Ishikawa (cell line): ENCODE measurements at regions not wholly inside any gene's neighbourhood (a gene's known extent, or its start where the extent isn't known, plus 50 kb on each side); places are given as distances from the start of the nearest gene placed in this dataset.

Source experiments
- CEBPB ChIP-seq: IDR thresholded peaks from 2 replicates; pipeline ENCODE4 v1.6.1; 2012
- CREB1 ChIP-seq: IDR thresholded peaks from 2 replicates; pipeline ENCODE4 v1.6.1; 2012; ENCODE audit warnings: low read depth
- EGR1 ChIP-seq: IDR thresholded peaks from 2 replicates; pipeline ENCODE4 v1.6.1; 2012
- EP300 ChIP-seq: IDR thresholded peaks from 2 replicates; pipeline ENCODE4 v1.6.1; 2012; ENCODE audit warnings: borderline replicate concordance
- FOXM1 ChIP-seq: IDR thresholded peaks from 2 replicates; pipeline ENCODE4 v1.6.1; 2012; ENCODE audit warnings: low read depth, borderline replicate concordance
- MAX ChIP-seq: IDR thresholded peaks from 2 replicates; pipeline ENCODE4 v1.6.1; 2012
- NFIC ChIP-seq: IDR thresholded peaks from 2 replicates; pipeline ENCODE4 v1.6.1; 2012
- RAD21 ChIP-seq: IDR thresholded peaks from 2 replicates; pipeline ENCODE4 v1.6.1; 2012; ENCODE audit warnings: low read depth
- REST ChIP-seq: IDR thresholded peaks from 2 replicates; pipeline ENCODE4 v1.6.1; 2012; ENCODE audit warnings: low read depth, mild to moderate bottlenecking
- TAF1 ChIP-seq: IDR thresholded peaks from 2 replicates; pipeline ENCODE4 v1.6.1; 2012; ENCODE audit warnings: low read depth, mild to moderate bottlenecking
- TCF12 ChIP-seq: IDR thresholded peaks from 2 replicates; pipeline ENCODE4 v1.6.1; 2012; ENCODE audit warnings: low read depth
- TEAD4 ChIP-seq: IDR thresholded peaks from 2 replicates; pipeline ENCODE4 v1.6.1; 2012
- USF1 ChIP-seq: IDR thresholded peaks from 2 replicates; pipeline ENCODE4 v1.6.1; 2012
- YY1 ChIP-seq: IDR thresholded peaks from 2 replicates; pipeline ENCODE4 v1.6.1; 2012; ENCODE audit warnings: low read depth
- ZBTB7A ChIP-seq: IDR thresholded peaks from 2 replicates; pipeline ENCODE4 v1.6.1; 2012; ENCODE audit warnings: low read depth

GRCh38 chr7:104956753-104957450 is 57.1 kb upstream of the KMT2E start:
- TF ChIP-seq NFIC (no peak), TAF1 (no peak), FOXM1 (no peak), EGR1 (no peak), TCF12 (no peak), CREB1 (no peak)

GRCh38 chr7:104958371-104958865 is 55.6 kb upstream of the KMT2E start:
- TF ChIP-seq TCF12 = no peak
- TF ChIP-seq USF1 = no peak
- TF ChIP-seq MAX = no peak
- TF ChIP-seq TAF1 = no peak
- no peak for TF ChIP-seq EP300
- TF ChIP-seq CREB1 = no peak
- TF ChIP-seq REST = no peak
- no peak for TF ChIP-seq ZBTB7A
- no peak for TF ChIP-seq CEBPB
- TF ChIP-seq RAD21 = no peak
- TF ChIP-seq TEAD4 = no peak
- TF ChIP-seq EGR1 = no peak
- TF ChIP-seq YY1 = no peak
- no peak for TF ChIP-seq NFIC
- no peak for TF ChIP-seq FOXM1

GRCh38 chr7:104960741-104961448 is 53.1 kb upstream of the KMT2E start:
- TF ChIP-seq FOXM1 (no peak), YY1 (no peak), ZBTB7A (no peak), TEAD4 (no peak), TAF1 (no peak), CREB1 (no peak), TCF12 (no peak), NFIC (no peak), MAX (no peak), EP300 (no peak), USF1 (no peak), EGR1 (no peak), CEBPB (no peak), RAD21 (no peak), REST (no peak)

GRCh38 chr7:104961821-104962220 is 52.2 kb upstream of the KMT2E start:
- TF ChIP-seq CREB1 = no peak
- no peak for TF ChIP-seq MAX
- no peak for TF ChIP-seq TCF12
- TF ChIP-seq TAF1 = no peak
- no peak for TF ChIP-seq USF1
- no peak for TF ChIP-seq CEBPB
- no peak for TF ChIP-seq NFIC
- TF ChIP-seq EP300 = no peak

- TF ChIP-seq REST (no peak), TEAD4 (no peak), TAF1 (no peak), NFIC (no peak), ZBTB7A (no peak), FOXM1 (no peak), CEBPB (no peak), EGR1 (no peak), TCF12 (no peak), YY1 (no peak), RAD21 (no peak), EP300 (no peak), USF1 (no peak), MAX (no peak), CREB1 (no peak)
Measured at GRCh38 chr7:104962781-104963180, 51.2 kb upstream of the KMT2E start.
